HG02763 (cell line): ENCODE measurements at regions not wholly inside any gene's neighbourhood (a gene's known extent, or its start where the extent isn't known, plus 50 kb on each side); places are given as distances from the start of the nearest gene placed in this dataset.

Experiments
- ATAC-seq: cut with Tn5 transposase; IDR thresholded peaks from one replicate; pipeline ENCODE4 v1.9.1; 2021; ENCODE audit warnings: mild to moderate bottlenecking, moderate library complexity; ENCODE audit not compliant: unreplicated experiment

DNA sequence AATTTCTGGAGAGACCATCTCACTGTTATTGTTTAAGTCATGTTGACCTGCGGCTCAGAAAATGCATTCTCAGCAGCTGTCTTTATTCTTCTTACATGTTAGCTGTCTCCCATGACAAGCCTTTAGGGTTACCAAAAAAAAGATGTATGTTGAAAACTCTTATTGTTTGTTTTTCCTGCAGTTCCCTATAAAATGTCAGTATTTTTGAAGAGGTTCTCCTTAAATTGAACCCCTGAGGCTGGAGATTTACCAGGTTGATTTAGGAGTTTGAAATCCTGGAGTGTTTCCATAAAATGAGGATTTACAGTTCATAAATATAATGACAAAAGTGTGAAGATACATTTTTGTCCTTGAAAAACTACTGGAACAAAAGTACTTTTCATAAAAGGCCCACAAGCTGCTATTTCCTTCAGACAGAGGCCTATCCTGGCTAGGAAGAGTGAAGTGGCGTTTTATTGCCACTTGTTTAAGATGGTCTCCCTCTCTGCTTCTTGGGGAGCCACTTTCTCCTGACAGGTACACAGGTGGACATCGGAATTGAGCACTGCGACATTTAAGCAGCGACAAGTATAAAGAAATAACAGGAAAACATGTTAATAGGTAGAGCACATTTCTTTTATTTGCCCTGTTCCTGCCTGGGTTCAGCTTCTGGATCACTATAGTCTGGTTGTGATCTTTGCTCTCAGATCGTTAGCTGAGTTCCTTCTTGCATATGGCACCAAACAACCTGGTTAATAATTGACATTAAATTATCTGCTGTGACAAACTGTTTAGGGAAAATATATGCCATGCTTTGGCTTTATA, 344.8 kb upstream of the RPS23 start:
- no peak for ATAC-seq

DNA sequence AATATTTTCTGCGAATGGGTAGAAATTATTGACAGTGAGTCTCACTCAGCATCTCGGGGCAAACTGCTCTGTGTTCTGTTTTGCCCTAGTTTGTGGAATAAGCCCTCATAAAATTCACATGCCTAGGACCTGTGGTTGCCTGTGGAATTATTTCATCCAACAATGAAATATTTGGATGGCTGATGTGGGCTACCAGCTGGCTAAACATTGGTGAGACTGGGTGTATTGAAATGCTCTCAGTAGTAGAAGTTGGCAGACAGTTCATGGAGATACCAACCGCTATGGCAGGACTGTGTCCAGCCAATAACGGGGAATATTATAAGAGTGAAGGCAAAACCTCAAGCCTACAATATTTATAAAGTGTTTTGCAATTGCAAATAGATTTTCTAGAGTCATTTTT, 344.1 kb upstream of the RPS23 start:
- no peak for ATAC-seq

DNA sequence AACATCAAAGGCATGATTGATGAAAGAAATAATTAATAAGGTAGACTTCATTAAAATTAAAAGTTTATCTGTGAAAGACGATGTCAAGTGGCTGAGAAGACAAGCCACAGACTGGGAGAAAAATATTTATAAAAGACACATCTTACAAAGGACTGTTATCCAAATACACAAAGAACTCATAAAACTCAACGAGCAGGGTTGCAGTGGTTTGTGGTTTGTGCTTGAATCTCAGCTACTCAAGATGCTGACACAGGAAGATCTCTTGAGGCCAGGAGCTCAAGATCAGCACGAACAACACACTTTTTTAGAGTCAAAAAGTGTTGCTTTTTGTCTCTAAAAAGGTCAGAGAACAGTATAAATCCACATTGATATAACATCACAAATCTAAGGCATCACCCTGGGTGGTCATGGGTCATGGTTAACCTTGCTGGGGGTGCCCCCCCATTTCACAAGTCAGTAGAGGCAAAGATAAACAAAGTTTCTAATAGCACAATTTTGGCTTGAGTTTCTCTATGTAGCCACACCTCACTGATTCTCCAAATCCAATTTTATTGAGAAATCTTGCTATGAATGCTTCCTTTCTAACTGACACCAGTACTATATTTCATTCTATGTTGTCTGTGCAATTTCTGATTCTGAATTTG, 342.9 kb upstream of the RPS23 start:
- no peak for ATAC-seq

DNA sequence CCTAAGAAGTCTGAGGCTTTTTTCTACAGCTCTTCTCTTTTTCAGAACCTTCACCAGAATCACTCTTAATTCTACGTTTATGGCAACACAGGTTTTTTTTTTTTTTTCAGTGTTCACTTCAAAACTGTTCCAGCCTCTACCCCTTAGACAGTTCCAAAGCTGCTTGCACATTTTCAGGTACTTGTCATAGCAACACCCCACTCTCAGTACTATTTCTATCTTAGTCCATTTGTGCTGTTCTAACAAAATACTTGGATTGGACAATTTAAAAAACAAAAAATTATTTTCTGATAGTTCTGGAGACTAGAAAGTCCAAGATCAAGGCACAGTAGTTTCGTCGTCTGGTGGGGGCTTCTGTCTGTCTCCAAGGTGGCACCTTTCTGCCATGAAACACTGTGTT, 340.9 kb upstream of the RPS23 start:
- ATAC-seq = no peak

DNA sequence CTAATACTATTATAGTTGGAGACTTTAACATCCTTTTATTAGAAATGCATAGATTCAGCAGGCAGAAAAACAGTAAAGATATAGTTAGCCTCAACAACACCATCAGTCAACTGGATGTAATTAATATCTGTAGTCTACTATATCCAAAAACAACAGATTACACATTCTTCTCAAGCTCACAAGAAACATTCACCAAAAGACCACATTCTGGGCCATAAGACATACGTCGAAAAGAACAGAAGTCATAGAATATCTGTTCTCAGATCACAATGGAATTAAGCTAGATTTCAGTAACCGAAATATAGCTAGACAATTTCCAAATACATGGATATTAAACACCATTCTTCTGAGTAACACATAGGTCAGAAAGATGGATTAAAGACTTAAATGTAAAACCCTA, 336.6 kb upstream of the RPS23 start:
- no peak for ATAC-seq

DNA sequence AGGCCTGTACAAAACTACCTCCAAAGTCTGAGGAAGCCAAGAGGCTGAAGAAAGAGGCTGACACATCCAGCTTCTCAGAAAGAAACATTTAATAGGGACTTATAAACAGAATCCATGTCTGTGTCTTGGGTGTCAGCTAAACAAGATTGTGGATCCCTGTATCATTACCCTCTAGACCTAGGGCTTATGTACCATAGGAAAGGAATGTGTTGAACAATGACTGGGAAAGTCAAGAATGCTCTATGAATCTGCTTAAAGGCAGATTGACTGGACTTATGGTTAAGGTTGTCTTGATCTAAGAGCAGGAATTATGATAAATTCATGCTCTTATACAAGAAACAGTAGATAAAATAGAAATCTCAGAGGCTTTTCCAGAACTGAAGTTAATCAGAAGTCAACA, 335.7 kb upstream of the RPS23 start:
- no peak for ATAC-seq

DNA sequence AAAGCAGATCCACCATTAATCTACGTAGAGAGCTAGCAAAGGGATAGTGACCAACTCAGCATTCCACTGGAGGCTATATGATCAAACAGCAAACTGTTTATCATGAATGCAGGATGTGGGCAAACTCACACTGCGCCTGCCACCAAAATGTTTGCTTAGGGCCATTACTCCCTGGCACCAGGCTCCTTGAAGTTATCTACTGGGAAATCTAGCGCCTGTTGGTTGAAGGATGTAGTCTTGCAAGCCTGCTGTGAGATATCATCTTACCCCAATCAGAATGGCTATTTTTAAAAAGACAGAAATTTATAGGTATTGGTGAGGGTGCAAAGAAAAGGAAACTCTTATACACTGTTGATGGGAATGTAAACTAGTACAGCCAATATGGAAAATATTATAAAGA, 332.5 kb upstream of the RPS23 start:
- ATAC-seq = no peak

DNA sequence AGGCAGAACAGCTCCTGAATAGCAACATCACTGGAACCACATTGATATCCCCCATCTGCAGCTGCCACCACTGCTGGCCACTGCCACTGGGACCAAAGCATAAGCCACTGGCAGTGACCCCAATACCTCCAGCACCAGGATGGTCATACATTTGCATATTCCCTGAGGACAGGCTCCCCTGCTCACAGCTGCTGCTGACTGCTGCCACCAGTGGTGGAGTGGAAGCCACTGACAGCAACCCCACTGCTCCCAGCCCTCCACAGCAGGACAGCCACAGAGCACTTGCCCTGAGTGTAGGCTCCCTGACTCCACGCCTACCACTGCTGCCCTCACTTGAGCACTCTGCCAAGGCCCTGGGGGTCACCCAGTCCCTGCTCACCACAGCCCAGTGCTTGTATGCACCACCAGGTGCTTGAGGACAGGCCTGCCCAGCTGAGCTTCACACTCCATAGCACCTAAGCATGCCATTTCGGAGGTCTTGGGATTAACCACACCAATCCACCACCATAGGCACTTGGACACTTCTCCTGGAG, 327.4 kb upstream of the RPS23 start:
- no peak for ATAC-seq

DNA sequence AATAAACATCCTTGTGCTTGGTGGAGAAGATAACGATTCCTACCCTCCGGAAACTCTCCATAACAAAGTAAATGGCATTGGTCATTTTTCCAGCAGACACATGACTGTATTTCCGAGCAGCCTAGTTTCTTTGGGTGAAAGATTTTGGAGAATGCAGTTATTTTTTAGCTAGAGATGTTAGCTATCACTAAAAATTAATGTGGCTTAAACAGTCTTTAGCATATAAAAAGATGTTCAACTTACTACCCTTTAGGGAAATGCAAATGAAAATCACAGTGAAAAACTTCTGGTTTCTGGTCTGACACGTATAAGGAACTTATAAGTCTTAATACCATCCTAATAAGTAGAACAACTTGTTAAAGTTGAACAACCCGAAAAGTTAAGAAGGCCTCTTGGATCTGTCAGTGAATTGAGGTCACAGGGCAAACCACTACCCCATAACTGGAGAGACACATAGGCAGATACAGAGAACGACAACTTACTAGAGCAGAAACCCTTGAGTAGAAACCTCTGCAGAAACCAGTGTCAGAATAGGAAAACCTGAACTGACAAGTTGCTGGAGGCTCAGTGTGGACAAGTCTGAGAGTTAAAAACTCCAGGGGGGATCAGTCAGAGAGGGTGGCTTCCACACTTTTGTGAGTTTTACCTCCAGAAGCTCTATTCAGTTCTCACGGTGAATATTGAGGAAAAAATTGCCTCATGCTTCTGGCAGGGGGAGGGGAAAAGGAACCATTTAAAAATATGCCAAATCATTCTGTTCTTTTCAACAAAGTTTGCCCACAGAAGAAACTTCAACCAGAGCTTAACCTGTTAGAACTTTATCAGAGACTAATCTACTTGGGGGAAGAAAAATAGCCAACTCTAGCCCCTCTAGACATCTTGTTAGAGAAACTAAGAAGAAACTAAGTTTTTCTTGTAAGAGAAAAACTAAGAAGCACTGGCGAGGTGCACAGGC, 325.2 kb upstream of the RPS23 start:
- ATAC-seq = no peak

DNA sequence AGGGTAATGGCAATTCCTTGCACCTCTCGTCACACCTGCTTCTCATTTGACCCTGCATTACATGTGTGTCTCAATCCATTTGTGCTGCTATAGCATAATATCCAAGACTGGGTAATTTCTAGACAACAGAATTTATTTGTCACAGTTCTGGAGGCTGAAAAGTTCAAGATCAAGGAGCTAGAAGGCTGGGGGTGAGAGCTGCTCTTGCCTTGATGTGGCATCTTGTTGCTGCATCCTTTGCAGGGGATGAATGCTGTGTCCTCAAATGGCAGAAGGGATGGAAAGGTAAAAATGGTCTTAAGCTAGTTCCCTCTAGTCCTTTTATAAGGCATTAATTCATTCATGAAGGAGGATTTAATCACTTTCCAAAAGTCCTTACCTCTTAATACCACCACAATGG, 323.7 kb upstream of the RPS23 start:
- no peak for ATAC-seq

DNA sequence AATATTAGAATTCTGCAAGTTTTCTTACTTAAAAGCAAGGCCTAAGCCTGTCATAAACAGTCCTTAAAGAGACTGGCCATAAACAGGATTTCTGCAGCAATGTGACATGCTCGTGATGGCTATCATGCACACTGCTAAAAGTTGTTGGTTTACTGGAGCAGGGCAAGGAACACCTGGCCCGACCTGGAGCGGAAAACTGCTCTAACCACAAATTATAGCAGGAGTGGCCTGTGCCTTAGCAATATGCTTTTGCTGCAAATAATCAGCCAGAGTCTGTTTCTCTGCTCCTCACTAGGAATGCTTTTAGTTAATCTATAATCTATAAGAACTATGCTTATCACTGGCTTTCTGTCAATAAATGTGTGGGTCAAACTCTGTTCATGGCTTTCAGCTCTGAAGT, 322.9 kb upstream of the RPS23 start:
- ATAC-seq = no peak

DNA sequence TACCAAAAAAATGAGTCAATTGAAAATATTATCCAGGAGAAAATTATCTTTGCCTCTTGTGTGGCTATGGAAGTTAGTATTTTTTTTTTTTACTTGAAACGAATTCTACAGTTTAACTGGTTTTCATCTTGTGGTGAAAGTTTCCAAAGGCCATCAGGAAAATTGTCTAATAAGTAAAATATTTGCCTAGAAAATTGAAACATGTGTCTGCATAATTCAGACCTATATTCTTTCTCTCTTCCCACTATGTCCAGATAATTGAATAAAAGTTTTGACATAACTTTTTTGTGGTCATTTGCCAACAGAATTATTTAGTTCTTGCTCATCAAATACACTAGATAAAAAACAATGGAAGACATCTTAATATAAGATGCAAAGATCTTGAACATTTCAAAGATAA, 321.5 kb upstream of the RPS23 start:
- ATAC-seq = no peak

DNA sequence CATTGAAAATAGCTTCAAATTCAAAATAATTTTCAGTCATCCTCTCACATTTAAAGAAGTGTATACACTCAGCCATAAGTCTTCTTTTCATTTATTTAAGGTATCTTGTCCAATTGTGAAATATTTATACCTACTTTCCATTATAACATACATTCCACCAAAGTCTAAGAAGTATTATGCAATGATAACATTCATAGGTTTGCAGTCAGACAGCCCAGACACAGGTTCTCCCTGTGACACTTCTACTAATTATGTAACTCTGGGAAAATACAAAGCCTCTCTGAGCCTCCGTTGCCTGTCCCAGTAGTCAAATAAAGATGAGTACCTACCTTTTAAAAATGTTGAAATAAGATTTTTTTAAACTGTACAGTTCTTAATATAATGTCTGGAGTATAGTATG, 320.9 kb upstream of the RPS23 start:
- no peak for ATAC-seq

DNA sequence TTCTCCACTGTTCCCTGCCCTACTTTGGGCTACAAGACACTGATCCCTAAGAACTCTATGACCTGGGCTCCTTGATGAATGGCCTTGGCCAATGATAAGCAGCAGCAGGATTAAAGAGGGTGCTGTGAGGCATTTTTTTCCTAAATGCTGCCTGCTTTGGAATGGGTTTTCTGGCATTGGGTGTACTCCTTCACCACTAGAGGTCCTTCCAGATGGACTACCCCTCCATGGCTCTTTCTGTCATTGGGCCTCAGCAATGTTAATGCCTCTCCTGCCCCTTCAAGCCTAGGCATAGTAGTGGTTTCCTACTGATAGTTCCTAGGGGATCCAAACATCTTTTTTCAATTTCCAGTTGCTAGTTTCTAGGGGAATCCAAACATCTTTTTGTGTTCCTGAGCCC, 319.3 kb upstream of the RPS23 start:
- ATAC-seq = no peak

DNA sequence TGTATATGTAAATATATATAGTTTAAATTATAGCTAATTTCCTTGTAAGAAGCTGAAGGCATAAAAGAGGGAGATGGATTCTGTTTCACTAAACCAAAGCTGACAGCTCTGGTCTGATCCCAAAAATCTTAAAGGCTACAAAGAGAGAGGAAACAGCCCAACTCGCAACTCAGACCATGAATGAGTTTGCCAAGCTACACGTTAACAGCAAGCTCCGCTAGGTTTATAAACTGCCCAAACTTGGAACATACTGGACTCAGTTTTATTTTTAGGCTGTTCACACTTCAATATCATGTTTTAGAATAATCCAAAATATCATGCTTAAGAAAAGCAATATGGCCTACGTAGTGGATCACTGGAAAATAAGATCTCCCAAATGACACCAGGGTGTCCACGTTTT, 318.3 kb upstream of the RPS23 start:
- ATAC-seq = no peak

DNA sequence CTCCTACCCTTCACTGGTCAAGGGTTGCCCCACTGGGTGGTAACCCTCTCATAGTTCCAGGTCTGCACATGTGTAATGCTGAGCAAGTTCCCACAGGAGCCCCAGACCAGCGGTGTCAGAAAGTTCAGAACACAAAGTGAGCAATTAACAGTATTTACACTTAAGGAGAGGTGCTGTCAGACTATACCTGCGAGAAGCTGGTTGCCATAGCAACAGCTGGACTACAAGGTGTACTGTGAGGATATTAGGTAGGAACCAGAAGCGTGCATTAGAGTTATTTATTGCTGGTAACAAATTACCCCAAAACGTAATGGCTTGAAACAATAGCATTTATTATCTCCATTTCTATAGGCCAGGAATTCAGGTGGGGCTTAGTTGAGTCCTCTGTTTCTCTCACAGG, 317.0 kb upstream of the RPS23 start:
- no peak for ATAC-seq

DNA sequence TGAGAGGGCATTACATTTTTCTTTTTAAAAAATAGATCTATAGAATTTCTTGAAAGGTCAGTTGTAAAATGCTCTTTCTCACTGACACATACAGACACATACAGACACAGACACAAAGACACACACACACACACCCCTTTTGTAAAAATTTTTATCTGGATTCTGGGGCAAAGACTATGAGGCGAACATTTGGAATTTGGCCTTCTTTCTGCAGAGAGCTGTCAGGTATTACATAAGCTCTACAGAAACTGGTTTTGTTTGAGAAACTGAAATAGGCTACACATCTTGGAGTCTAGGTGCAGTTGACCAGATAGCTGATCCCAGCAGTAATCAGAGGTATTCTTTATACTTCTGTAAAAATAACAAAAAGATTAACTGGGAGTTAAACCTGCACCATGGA, 315.9 kb upstream of the RPS23 start:
- no peak for ATAC-seq

DNA sequence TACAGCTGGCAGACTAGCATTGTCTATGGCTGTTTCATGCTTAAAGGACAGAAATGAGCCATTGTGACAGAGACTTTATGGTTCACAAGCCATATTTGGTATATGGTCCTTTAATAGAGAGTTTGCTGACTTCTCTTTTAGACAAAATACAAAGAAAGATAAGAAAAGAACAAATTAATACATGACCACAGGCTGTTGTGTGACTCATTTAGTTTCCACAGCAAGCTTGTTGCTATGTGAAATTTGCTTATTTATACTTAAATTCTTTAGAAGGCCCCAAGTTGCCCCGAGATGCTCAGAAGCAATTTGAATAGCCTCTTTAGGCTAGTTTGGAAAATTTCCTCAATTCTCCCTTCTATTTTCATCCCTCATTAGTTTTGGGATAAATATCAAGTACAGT, 315.3 kb upstream of the RPS23 start:
- ATAC-seq = no peak

DNA sequence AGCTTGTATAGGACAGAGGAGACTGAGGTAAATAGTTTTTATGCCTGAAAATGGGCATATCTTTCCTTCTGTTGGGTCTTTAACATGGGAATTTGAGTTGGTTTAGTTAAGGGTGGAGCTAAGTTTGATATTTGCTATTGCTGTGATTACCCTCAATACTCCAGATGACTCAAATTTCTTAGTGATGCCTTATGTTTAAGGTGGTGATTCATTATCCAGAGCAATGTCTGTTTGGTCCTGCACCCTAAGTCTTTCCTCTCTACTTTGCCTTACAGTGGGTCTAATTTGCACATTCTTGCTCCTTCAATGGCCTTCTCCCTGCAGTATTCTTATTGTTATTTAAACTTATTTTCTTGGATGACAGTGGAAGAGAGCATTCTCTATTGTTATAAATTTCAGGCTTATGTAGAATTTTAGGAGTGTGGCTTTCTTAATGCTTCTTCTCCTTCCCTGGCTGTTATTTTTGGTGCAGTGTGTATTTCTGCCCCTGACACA, 312.9 kb upstream of the RPS23 start:
- ATAC-seq = no peak

DNA sequence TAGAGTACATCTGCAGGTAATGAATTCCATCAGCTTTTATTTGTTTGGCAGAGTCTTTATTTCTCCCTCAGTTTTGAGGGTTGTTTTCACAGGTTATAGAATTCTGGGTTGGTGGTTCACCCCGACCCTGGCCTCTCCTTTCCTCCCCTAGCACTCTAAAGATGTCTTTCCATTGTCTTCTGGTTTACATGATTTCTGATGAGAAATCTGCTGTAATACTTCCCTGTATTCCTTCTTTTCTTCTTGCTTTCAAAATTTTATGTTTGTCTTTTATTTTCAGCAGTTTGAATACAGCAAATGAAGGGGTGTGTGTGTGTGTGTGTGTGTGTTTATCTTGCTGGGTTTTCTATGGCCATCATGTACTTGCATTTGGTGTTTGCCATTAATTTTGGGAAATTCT, 312.0 kb upstream of the RPS23 start:
- ATAC-seq = no peak

DNA sequence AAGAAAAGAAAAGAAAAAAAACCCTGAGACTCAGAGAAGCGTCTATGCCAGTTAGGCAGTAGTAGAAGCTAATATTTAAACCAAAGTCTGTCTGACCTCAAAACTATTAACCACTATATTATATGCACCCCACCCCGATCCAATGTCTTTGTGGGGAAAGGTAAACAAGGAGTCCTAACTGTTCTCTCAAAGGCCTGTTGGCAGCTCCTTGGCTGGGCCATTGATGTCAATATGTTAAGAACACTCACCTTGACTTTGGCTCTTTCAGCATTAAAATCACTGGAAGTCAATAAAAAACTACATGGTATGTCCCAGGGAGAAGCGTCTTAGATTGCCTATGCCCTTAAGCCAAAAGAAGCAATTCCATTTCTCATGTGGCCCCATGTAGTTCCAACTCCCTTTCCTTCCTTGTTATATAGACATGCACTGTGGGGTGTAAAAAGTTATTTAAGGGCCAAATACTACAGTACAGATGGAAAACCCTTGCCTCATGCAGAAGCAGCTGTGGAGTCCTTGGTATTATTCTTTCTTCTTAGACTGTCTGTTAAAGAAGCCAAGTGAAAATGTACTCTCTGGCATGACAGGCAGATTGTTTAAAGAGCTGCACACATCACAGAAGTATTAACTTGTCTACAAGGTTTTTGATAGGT, 308.6 kb upstream of the RPS23 start:
- ATAC-seq = no peak
